ENCODE measurements at regions not wholly inside any gene's neighbourhood (a gene's known extent, or its start where the extent isn't known, plus 50 kb on each side); places are given as distances from the start of the nearest gene placed in this dataset.

- no peak for TF ChIP-seq CTCF (conservative IDR thresholded peaks at IDR 0.05 in 1 of 2, IDR thresholded peaks at IDR 0.05 in 1 of 2; ENCODE audit: extremely low read depth in 1 of 2, insufficient read depth in 1 of 2, low read depth in 1 of 2, low read length in 2 of 2)
- no peak for TF ChIP-seq EZH2 (IDR thresholded peaks at IDR 0.05; ENCODE audit: borderline replicate concordance, low read length)
Observed at GRCh38 chrX:9356846-9357245, 108.0 kb upstream of the TBL1X start.

Measured in mammary epithelial cell (primary cell).